Urinary bladder (tissue), 3 donors: ENCODE measurements at regions not wholly inside any gene's neighbourhood (a gene's known extent, or its start where the extent isn't known, plus 50 kb on each side); places are given as distances from the start of the nearest gene placed in this dataset.
A peak's percentile ranks its signal among the peaks of the same experiment; 100 is the strongest.

Source experiments
- DNase-seq: peaks from one replicate; pipeline ENCODE4 v3.0.0-alpha.2; 2015; ENCODE audit errors: extremely low spot score
- H3K27ac ChIP-seq: one replicate; pipeline ENCODE4 v1.5.1; 2013; ENCODE audit warnings: low read depth, mild to moderate bottlenecking, moderate library complexity
- H3K36me3 ChIP-seq: one replicate; pipeline ENCODE4 v1.6.1; 2013; ENCODE audit warnings: mild to moderate bottlenecking, moderate library complexity; ENCODE audit not compliant: insufficient read depth
- H3K4me1 ChIP-seq: one replicate; pipeline ENCODE4 v1.6.1; 2013; ENCODE audit warnings: mild to moderate bottlenecking, moderate library complexity; ENCODE audit not compliant: insufficient read depth
- H3K4me3 ChIP-seq: one replicate; pipeline ENCODE4 v1.5.1; 2013; ENCODE audit warnings: low read depth, low read length
- WGBS: extraction: QIAGEN DNeasy Blood & Tissue Kit; methylation state at CpG from one replicate; pipeline ENCODE4 v1.1.7; 2013; 5-methylcytosine and 5-hydroxymethylcytosine counted together
- donor health status: healthy with polysubstance abuse.
- donor health status: healthy.

DNA sequence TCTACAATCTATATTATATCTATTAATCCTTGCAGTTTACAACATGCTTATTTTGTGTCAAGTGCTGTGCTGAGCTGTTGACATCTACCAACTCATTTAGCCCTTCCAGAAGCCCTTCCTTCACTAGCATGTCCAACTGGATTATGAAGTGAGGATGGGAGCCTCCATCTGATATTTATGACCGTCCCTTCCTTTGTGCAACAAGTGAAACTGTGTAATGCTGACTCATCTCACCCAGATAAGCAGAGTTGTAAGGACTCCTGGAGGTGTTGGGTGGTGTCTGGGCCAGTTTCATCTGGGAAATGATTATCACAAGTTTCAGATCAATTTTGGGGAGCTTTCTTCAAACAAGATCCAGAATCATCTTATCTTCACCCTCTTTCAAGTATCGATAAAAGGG lies 156.6 kb upstream of the ETAA1 start:
- H3K4me3 ChIP-seq, result no peak overlapping the region
- H3K36me3 ChIP-seq, result no peaks in the 10 kb centered on the region
- no peaks in the 10 kb centered on the region for H3K4me1 ChIP-seq
- no peak for DNase-seq
- H3K27ac ChIP-seq, result no peak overlapping the region
- 92% methylated on average over 2 of the region's 2 CpGs for WGBS

DNA sequence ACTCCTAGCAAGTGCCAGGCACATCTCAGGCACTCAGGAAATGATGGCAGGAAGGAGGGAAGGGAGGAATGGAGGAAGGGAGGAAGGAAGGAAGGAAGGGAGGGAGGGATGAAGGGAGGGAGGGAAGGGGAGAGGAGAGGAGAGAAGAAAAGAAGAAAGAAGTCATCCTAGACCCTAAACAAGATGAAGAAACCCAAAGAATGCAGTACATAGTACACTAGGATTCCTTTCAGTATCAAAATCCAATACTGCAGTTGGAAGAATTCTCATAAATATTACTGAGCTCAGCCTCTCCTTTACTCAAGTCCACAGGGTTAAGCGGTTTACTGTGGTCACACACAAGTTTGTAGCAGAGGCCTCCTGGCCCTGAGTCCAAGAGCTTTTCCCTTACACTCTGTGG lies 155.7 kb upstream of the ETAA1 start:
- Histone ChIP-seq H3K4me1 (no peaks in the 10 kb centered on the region), H3K4me3 (no peak overlapping the region), H3K27ac (no peak overlapping the region), H3K36me3 (no peaks in the 10 kb centered on the region)
- no peak for DNase-seq
- 77% methylated on average over 1 of the region's 1 CpG for WGBS

DNA sequence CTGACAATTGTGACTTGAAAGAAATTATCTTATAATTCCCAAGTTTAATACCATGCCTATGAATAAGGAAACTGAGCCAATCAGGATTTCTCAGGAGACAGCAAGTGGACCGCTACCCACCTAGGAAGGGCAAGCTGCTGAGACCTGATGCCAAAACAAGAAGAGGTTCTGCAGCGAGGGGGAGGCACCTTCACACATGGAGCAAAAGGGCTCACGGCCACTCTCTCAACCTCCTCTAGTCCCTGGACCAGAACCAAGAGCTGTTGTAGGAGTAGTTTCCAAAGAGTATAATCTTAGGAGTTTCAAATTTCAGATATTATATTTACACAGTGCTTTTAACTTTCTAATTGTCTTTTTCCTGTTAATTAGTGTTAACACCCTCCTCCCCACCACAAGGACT lies 154.7 kb upstream of the ETAA1 start:
- H3K4me1 ChIP-seq, result no peaks in the 10 kb centered on the region
- 91% methylated on average over 3 of the region's 3 CpGs for WGBS
- H3K4me3 ChIP-seq, result no peak overlapping the region
- no peak for DNase-seq
- no peaks in the 10 kb centered on the region for H3K36me3 ChIP-seq
- no peak overlapping the region for H3K27ac ChIP-seq

DNA sequence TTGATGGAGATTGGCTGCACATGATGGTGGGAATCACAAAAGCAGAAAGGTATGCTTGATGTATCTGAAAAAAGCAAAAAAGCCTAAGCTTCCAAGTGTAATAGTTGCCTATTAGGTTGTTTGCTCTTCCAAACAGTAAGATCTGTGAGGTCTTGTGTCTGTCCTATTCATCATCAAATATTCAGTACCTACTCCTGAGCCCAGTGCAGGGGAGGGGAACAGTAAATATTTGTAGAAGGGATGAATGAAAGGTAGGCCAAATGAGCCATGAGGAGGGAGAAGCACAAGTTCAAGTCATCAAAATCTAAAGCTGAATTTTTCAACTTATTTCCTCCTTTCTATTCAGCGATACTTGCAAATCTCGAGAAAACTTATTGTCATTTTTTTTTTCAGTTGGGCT lies 153.2 kb upstream of the ETAA1 start:
- Histone ChIP-seq H3K4me1 (no peaks in the 10 kb centered on the region), H3K4me3 (no peak overlapping the region), H3K27ac (no peak overlapping the region), H3K36me3 (no peaks in the 10 kb centered on the region)
- WGBS, result 87% methylated on average over 2 of the region's 2 CpGs
- DNase-seq, result no peak

DNA sequence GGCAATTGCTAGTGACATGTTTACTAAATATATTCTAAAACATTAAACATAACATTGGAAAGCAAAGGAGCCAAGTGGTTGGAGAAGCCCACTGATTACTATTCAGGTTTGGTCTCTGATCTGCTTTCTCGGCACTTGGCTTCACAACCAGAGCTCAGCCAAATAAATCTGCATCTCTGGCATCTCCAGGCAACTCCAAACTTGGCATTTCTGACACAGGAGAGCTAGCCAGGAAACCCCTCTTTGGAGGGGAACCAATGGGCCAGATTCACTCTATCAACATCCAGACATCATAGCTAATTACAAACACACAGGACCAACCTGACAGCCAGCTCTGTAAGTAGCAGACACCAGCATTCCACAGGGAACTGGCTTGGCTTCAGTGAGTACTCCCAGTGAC lies 150.3 kb upstream of the ETAA1 start:
- Histone ChIP-seq H3K27ac (no peak overlapping the region), H3K4me1 (no peaks in the 10 kb centered on the region), H3K36me3 (no peaks in the 10 kb centered on the region), H3K4me3 (no peak overlapping the region)
- 90% methylated on average over 1 of the region's 1 CpG for WGBS
- no peak for DNase-seq

DNA sequence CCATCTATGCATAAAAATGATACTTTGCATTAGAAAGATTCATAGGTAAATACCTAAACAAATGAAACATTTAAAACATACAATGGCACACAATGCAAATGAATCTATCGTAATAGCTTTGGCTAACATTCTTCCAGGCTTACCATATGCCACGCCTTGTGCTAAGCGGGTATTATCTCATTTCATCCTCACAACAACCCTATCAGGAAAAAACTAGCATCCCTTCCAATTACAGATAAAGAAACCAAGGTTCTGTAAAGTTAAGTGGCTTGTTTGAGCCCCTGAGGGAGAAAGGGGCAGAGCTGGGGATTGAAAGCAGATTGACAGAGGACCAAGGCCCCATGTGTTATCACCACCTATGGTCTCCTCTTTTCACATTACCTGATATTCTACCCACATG lies 145.4 kb upstream of the ETAA1 start:
- Histone ChIP-seq H3K4me1 (no peaks in the 10 kb centered on the region), H3K36me3 (no peaks in the 10 kb centered on the region), H3K4me3 (no peak overlapping the region), H3K27ac (no peak overlapping the region)
- 96% methylated on average over 3 of the region's 3 CpGs for WGBS
- no peak for DNase-seq

DNA sequence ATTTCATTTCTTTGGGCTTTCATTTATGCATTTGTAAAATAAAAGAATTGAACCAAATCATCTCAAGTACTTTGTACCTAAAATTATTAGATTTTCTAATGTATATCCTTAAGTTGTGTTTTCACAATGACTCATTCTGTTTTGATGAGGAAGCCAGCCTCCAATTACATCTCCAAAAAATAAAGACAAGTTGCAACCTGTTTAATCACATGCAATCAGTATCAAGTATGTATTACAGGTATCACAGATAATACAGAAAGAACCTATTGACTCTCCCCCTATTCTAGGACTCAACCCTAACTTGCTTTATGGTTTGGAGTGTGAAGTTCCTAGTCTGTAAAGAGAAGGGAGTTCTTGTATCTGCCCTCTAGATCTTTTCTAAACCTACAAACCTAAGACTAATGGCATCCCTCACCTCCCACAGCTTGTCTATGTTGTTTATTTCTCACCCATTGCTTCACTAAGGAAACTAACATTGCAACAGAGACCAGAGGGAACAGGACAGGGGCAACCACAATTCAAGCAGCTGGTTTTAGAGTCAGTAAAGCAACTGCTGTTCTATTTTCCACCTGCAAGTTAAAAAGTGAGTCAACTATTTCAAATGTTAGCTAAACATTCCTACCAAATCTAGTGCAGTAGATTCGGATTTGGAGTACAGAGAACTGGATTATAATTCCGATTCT lies 141.1 kb upstream of the ETAA1 start:
- DNase-seq, result no peak
- Histone ChIP-seq H3K4me1 (no peaks in the 10 kb centered on the region), H3K36me3 (no peaks in the 10 kb centered on the region), H3K27ac (no peak overlapping the region), H3K4me3 (no peak overlapping the region)
- WGBS, result 93% methylated on average over 2 of the region's 2 CpGs

DNA sequence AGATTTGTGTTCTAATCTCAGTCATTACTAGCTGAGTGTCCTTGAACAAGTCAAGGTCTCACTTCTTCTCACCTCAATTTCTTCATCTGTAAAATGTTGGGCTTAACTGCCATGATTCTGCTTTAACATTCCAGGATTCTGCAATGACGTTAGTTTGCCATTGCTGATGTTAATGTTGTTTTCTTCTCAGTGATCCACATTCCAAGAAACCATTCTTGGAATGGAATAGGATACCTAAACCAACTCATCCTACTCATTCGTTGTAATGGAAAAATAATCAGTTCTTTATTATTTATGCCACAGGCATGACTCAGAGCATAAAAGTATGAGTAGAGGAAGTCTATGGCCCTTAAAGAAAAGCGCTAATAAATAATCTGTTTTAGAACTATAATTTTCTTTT lies 140.2 kb upstream of the ETAA1 start:
- 86% methylated on average over 3 of the region's 3 CpGs for WGBS

DNA sequence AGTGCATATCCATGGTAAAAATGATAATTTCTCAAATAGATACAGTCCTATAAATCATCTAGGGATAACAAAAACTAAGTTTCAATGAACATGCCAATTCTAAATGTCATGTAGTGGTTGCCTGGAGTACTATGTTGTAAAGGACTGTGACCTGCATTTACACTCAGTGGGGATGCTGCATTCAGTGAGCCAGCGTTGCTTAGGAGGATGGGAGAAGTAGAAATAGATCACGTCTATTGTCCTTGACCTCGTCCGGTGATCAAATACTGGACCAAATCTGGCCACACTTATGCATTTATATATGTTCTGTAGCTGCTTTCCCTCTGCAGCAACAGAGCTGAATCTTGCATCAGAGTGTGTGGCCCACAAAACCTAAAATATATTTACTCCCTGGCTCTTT lies 139.0 kb upstream of the ETAA1 start:
- Histone ChIP-seq H3K27ac (no peak overlapping the region), H3K4me1 (no peaks in the 10 kb centered on the region), H3K4me3 (no peak overlapping the region), H3K36me3 (no peaks in the 10 kb centered on the region)
- WGBS, result 94% methylated on average over 4 of the region's 4 CpGs
- no peak for DNase-seq

More for the DNA sequence above, 140.2 kb upstream of the ETAA1 start:
- no peak overlapping the region for H3K27ac ChIP-seq
- no peaks in the 10 kb centered on the region for H3K4me1 ChIP-seq
- H3K4me3 ChIP-seq, result no peak overlapping the region
- no peaks in the 10 kb centered on the region for H3K36me3 ChIP-seq
- no peak for DNase-seq

DNA sequence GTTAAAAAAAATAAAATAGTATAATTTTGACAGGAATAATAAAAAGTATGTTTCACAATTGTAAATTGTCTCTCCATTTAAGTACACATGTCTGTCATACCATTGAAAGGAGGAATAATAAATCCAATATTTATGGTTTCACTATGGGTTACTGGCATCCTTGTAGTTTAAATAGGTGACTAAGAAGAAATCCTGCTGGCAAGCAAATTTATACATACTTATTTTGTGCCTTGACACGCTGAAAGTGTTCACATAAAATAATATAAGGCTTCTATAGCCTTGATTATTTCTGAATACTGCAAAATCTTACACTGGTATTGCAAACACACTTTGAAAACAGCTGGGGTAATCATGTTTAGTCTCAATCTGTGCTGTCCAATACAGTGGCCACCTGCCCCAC lies 138.3 kb upstream of the ETAA1 start:
- Histone ChIP-seq H3K27ac (no peak overlapping the region), H3K36me3 (no peaks in the 10 kb centered on the region), H3K4me3 (no peak overlapping the region), H3K4me1 (no peaks in the 10 kb centered on the region)
- no peak for DNase-seq
- 94% methylated on average over 1 of the region's 1 CpG for WGBS

DNA sequence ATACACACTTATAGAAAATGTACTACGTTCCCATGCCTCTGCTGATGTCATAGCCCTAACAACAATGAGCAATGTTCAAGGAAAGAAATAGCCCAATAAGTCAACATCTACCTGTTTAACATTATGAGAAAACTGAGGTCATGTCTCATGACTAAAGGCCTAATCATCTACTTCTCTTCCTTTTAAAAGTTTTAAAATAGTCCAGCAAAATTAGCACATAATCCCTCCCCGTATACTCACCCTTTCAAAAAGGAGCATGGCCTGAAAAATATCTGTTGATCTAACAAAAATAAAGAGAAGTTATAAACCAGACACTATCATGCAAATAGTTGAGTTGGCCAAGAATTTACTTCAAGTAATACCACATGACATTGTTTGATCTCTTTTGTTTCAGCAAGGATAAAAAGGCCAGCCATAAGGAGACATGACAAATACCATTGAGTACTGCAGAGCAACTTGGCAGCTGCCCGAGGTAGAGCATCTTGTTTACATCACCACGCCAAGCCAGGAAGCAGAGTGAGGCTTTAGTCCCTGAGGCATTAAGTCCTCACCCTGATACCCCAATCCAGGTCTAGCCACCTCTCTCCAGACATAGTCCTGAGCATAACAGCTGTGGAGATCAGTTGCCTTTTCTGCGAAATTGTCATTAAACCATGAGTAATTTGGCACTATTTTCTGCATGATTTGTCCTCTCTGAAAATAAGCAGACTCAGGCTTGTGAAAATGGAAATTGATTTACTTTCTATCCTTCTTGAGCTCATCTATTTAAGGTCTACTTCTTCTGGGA lies 137.4 kb upstream of the ETAA1 start:
- DNase-seq, result no peak
- WGBS, result 22% methylated on average over 5 of the region's 5 CpGs

DNA sequence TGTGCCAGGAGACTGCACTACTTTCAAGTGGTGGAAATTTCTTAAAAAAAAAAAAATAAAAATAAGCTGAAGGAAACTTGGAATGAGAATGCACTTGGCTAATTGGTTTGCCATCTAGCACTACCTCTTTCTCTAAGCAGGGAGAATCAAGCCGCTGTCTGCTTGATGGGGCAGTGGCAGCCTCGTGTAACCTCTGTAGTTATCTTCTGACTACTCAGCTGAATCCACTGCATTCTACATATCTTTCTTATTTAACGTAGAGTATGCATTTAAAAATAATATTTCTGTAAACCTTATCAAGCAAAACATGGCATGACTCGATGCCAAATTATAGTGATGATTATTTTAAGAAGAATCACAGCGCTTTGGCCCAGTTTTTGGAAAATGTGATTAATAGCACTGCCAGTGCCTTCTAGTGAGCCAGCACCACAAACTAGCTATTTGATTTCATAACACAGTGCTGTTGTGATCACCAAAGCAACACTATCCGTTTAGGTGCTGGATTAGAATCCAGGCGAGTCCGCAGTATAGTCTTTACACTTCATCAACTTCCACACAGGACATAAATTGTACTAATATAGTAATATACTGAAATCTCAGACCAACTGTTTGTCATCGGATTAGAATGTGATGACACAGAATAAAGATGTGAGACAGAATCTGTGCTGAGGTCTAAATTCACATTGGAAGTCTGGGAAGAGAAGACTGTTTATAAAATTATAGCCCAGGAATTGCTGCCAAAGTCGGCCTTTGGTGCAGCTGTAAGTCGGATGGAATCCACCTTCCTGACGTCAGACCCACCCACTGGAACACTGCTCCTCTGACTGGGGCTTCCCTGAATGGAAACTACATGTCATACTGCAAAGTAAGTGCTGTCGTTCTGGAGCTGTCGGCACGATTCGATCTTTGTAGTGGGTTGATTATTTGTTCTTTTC lies 136.5 kb upstream of the ETAA1 start:
- Histone ChIP-seq H3K4me3 (no peak overlapping the region), H3K36me3 (no peaks in the 10 kb centered on the region), H3K4me1 (no peaks in the 10 kb centered on the region), H3K27ac (no peak overlapping the region)
- WGBS, result 26% methylated on average over 16 of the region's 16 CpGs
- peak; percentile 23 for DNase-seq

More for the DNA sequence above, 137.4 kb upstream of the ETAA1 start:
- no peak overlapping the region for H3K27ac ChIP-seq
- H3K4me3 ChIP-seq, result no peak overlapping the region
- H3K36me3 ChIP-seq, result no peaks in the 10 kb centered on the region
- H3K4me1 ChIP-seq, result no peaks in the 10 kb centered on the region

DNA sequence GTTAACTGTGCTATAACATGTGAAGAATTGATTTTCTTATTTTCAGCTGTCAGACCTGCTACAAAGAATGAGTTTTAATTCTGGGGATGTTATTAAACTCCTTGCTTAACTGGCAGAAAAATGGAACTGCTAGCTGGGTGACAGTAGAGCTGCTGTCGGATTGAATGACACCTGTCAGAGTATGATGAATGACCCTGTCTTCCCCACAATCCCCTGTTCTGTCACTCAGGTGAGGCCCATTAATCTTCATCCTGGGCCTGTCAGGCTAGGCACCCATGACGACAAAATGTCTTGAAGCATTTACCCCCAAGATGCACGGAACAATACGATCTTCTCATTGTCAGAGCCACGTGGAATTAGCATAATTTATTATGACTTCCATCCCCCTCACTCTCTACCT lies 129.9 kb upstream of the ETAA1 start:
- Histone ChIP-seq H3K36me3 (no peaks in the 10 kb centered on the region), H3K4me1 (no peaks in the 10 kb centered on the region), H3K4me3 (no peak overlapping the region), H3K27ac (no peak overlapping the region)
- no peak for DNase-seq
- WGBS, result 95% methylated on average over 5 of the region's 5 CpGs
